HEK293T (cell line): ENCODE measurements at regions not wholly inside any gene's neighbourhood (a gene's known extent, or its start where the extent isn't known, plus 50 kb on each side); places are given as distances from the start of the nearest gene placed in this dataset.
A peak's percentile ranks its signal among the peaks of the same experiment; 100 is the strongest.

Source experiments
- CTCF ChIA-PET: fragments of 350-600 bp; formaldehyde crosslinking; extraction: SDS; loops from one replicate; lab custom pipeline; 2021; ENCODE audit warnings: antibody characterized with exemption, inconsistent platforms; lab: Yijun Ruan, JAX
- POLR2A ChIA-PET: fragments of 350-600 bp; formaldehyde crosslinking; extraction: SDS; loops from one replicate; lab custom pipeline; 2020; ENCODE audit warnings: antibody characterized with exemption, inconsistent platforms; lab: Yijun Ruan, JAX
- DNase-seq: peaks from one replicate; pipeline ENCODE4 v3.0.0; 2012; ENCODE audit warnings: mixed read lengths; ENCODE audit errors: extremely low spot score
- ARNT ChIP-seq: fragments of 450-650 bp; IDR thresholded peaks from 2 replicates; pipeline ENCODE4 v1.6.1; 2017; ENCODE audit warnings: mild to moderate bottlenecking
- BHLHE40 ChIP-seq: fragments of 450-650 bp; IDR thresholded peaks from 2 replicates; pipeline ENCODE4 v1.6.1; 2016; ENCODE audit warnings: mild to moderate bottlenecking, moderate library complexity, borderline replicate concordance
- CTBP1 ChIP-seq: fragments of 450-650 bp; IDR thresholded peaks from 2 replicates; pipeline ENCODE4 v1.6.1; 2016; ENCODE audit warnings: borderline replicate concordance
- ELF4 ChIP-seq: fragments of 450-650 bp; IDR thresholded peaks from 2 replicates; pipeline ENCODE4 v1.6.1; 2017; ENCODE audit warnings: antibody characterized with exemption
- FOXA1 ChIP-seq: fragments of 450-650 bp; IDR thresholded peaks from 2 replicates; pipeline ENCODE4 v1.6.1; 2016; ENCODE audit warnings: mild to moderate bottlenecking
- FOXK2 ChIP-seq: fragments of 450-650 bp; IDR thresholded peaks from 2 replicates; pipeline ENCODE4 v1.6.1; 2016; ENCODE audit warnings: mild to moderate bottlenecking
- FOXM1 ChIP-seq: fragments of 450-650 bp; IDR thresholded peaks from 2 replicates; pipeline ENCODE4 v1.6.1; 2017; ENCODE audit warnings: mild to moderate bottlenecking, borderline replicate concordance
- HDGF ChIP-seq: fragments of 450-650 bp; IDR thresholded peaks from 2 replicates; pipeline ENCODE4 v1.6.1; 2017; ENCODE audit warnings: antibody characterized with exemption, borderline replicate concordance
- L3MBTL2 ChIP-seq: fragments of 450-650 bp; conservative IDR thresholded peaks from 2 replicates; pipeline ENCODE4 v1.6.1; 2016; ENCODE audit warnings: mild to moderate bottlenecking
- LEF1 ChIP-seq: fragments of 450-650 bp; IDR thresholded peaks from 2 replicates; pipeline ENCODE4 v1.6.1; 2017; ENCODE audit warnings: mild to moderate bottlenecking, borderline replicate concordance
- NFRKB ChIP-seq: fragments of 450-650 bp; IDR thresholded peaks from 2 replicates; pipeline ENCODE4 v1.6.1; 2016; ENCODE audit warnings: mild to moderate bottlenecking, moderate library complexity
- PKNOX1 ChIP-seq: fragments of 450-650 bp; IDR thresholded peaks from 2 replicates; pipeline ENCODE4 v1.6.1; 2016
- SP1 ChIP-seq: fragments of 450-650 bp; IDR thresholded peaks from 2 replicates; pipeline ENCODE4 v1.6.1; 2017
- SUZ12 ChIP-seq: fragments of 450-650 bp; IDR thresholded peaks from 2 replicates; pipeline ENCODE4 v1.6.1; 2016; ENCODE audit warnings: mild to moderate bottlenecking
- TARDBP ChIP-seq: fragments of 450-650 bp; IDR thresholded peaks from 2 replicates; pipeline ENCODE4 v1.6.1; 2016
- ZNF384 ChIP-seq: fragments of 450-650 bp; IDR thresholded peaks from 2 replicates; pipeline ENCODE4 v1.6.1; 2016

- TF ChIP-seq ZNF384: no peak
- no peak for TF ChIP-seq CTBP1
- TF ChIP-seq FOXA1: no peak
- TF ChIP-seq L3MBTL2: no peak
- DNase-seq: no peak
- POLR2A ChIA-PET: no interaction called here
- CTCF ChIA-PET: interaction anchor here (0.6 to 1.5 kb wide), 4 partner anchors 67 to 265 kb away, joined by 3 to 11 read pairs (median 5); no protein-coding TSS in a partner anchor
These were observed 54.3 kb upstream of the TCF21 start for GRCh38 chr6:133834472-133835170.

GRCh38 chr6:133835901-133836300 is 53.0 kb upstream of the TCF21 start:
- ChIA-PET CTCF (no interaction called here), POLR2A (no interaction called here)
- DNase-seq: no peak
- TF ChIP-seq SP1 (no peak), NFRKB (no peak)

- peak; percentile 85 for DNase-seq
- ChIA-PET POLR2A (interaction anchor here (0.6 to 1.1 kb wide), 3 partner anchors 12 to 819 kb away, joined by 3 to 4 read pairs (median 4); no protein-coding TSS in a partner anchor), CTCF (interaction anchor here (0.6 to 2.8 kb wide), 20 partner anchors 9 to 269 kb away, joined by 3 to 45 read pairs (median 5); no protein-coding TSS in a partner anchor)
- TF ChIP-seq PKNOX1 (no peak), L3MBTL2 (no peak), SUZ12 (no peak), ARNT (no peak), FOXK2 (no peak), FOXA1 (no peak), ZNF384 (no peak), BHLHE40 (no peak), LEF1 (no peak), TARDBP (no peak), CTBP1 (no peak), FOXM1 (no peak), NFRKB (no peak), HDGF (no peak), SP1 (no peak), ELF4 (no peak)
These were observed 51.0 kb upstream of the TCF21 start for GRCh38 chr6:133837801-133838349.
